Fibroblast of lung (primary cell): ENCODE measurements at regions not wholly inside any gene's neighbourhood (a gene's known extent, or its start where the extent isn't known, plus 50 kb on each side); places are given as distances from the start of the nearest gene placed in this dataset.
A peak's percentile ranks its signal among the peaks of the same experiment; 100 is the strongest.

Source experiments
- DNase-seq, 2 donors: peaks; one replicate each; pipeline versions ENCODE4 v3.0.0 to v3.0.0-alpha.2; 2010; ENCODE audit warnings: low read depth in 2 of 2
- H2AFZ ChIP-seq: 2 replicates; pipeline ENCODE4 v1.5.1; 2012; ENCODE audit warnings: low read length, control low read depth, inconsistent platforms
- H3K27ac ChIP-seq: 2 replicates; pipeline ENCODE4 v1.5.1; 2011; ENCODE audit warnings: low read length, control low read depth; ENCODE audit not compliant: insufficient read depth
- H3K27me3 ChIP-seq: 2 replicates; pipeline ENCODE4 v1.5.1; 2011; ENCODE audit warnings: mild to moderate bottlenecking, low read length; ENCODE audit not compliant: control insufficient read depth, insufficient read depth
- H3K36me3 ChIP-seq: 2 replicates; pipeline ENCODE4 v1.5.1; 2011; ENCODE audit warnings: low read length; ENCODE audit not compliant: control insufficient read depth, insufficient read depth
- H3K4me1 ChIP-seq: 2 replicates; pipeline ENCODE4 v1.5.1; 2011; ENCODE audit warnings: low read length; ENCODE audit not compliant: control insufficient read depth, insufficient read depth; ENCODE audit errors: extremely low read depth
- H3K4me2 ChIP-seq: 2 replicates; pipeline ENCODE4 v1.5.1; 2011; ENCODE audit warnings: low read length, control low read depth; ENCODE audit not compliant: insufficient read depth; ENCODE audit errors: extremely low read depth
- H3K4me3 ChIP-seq, 4 experiments: fragments of 200-600 bp in 1 of 4; sonication (generic) in 1 of 4; replicated peaks in 1 of 4; 2 replicates each; pipeline ENCODE4 v1.5.1; 2011 to 2016; ENCODE audit warnings: low read length in 4 of 4, low read depth in 3 of 4, mild to moderate bottlenecking in 3 of 4, control low read depth in 2 of 4, inconsistent platforms in 1 of 4, mixed read lengths in 1 of 4; ENCODE audit not compliant: insufficient read depth in 1 of 4; ENCODE audit errors: control extremely low read depth in 1 of 4
- H3K79me2 ChIP-seq: 2 replicates; pipeline ENCODE4 v1.5.1; 2012; ENCODE audit warnings: mild to moderate bottlenecking, low read length, inconsistent platforms; ENCODE audit not compliant: control insufficient read depth, insufficient read depth
- H3K9ac ChIP-seq: 2 replicates; pipeline ENCODE4 v1.5.1; 2011; ENCODE audit warnings: mild to moderate bottlenecking, low read length, control low read depth; ENCODE audit not compliant: insufficient read depth
- H3K9me3 ChIP-seq: 2 replicates; pipeline ENCODE4 v1.5.1; 2012; ENCODE audit warnings: low read depth, low read length; ENCODE audit not compliant: control insufficient read depth, insufficient read depth
- H4K20me1 ChIP-seq: 2 replicates; pipeline ENCODE4 v1.5.1; 2011; ENCODE audit warnings: low read length; ENCODE audit not compliant: control insufficient read depth, insufficient read depth; ENCODE audit errors: extremely low read depth
- CTCF ChIP-seq, 2 donors: IDR thresholded peaks in 1 of 2; conservative IDR thresholded peaks in 1 of 2; 1 replicate in 1 of 2; 2 replicates in 1 of 2; pipeline ENCODE4 v1.5.1; 2011 to 2012; ENCODE audit warnings: low read length in 2 of 2, control low read depth in 1 of 2, inconsistent platforms in 1 of 2, low read depth in 1 of 2, mild to moderate bottlenecking in 1 of 2
- EZH2 ChIP-seq: IDR thresholded peaks from 2 replicates; pipeline ENCODE4 v1.5.1; 2012; ENCODE audit warnings: low read length, control low read depth, mild to moderate bottlenecking; ENCODE audit errors: missing control alignments

- H3K79me2 ChIP-seq, result no peaks in the 10 kb centered on the region
- no peak overlapping the region for H3K4me3 ChIP-seq
- no peak for DNase-seq
- no peak overlapping the region for H2AFZ ChIP-seq
- no peak overlapping the region for H3K9ac ChIP-seq
- H3K36me3 ChIP-seq, result no peaks in the 10 kb centered on the region
- H3K27me3 ChIP-seq, result no peaks in the 10 kb centered on the region
- H3K27ac ChIP-seq, result peak overlapping the region; percentile 26
- peaks cover 14% of the 10 kb centered on the region for H3K4me1 ChIP-seq
- TF ChIP-seq EZH2, result no peak
- TF ChIP-seq CTCF (conservative IDR thresholded peaks at IDR 0.05 in 1 of 2, IDR thresholded peaks at IDR 0.05 in 1 of 2; ENCODE audit: low read depth in 1 of 2, low read length in 2 of 2), result no peak
- no peaks in the 10 kb centered on the region for H4K20me1 ChIP-seq
- no peaks in the 10 kb centered on the region for H3K9me3 ChIP-seq
- no peak overlapping the region for H3K4me2 ChIP-seq
Observed at GRCh38 chr21:35198565-35198964, 149.5 kb upstream of the RUNX1 start.

DNA sequence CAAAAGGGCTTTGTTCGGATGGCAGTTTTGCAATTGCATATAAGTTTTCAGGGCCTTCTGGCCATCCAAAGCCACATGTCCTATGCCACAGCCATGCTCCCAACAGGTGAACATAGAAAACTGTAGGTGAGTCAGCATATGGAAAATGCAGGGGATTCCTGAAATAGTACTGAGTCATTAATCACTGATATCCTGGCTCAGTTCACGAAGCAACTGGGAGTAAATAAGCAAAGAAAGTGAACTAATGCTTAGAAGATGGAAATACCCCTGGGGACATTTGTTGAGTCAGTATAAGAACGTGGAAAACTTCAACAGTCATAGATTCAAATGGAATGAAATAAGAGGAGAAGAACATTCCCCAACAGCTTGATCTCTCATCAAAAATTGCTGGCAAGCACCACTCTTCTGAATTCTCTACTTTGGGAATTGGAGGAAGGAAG lies 148.9 kb upstream of the RUNX1 start:
- no peaks in the 10 kb centered on the region for H3K79me2 ChIP-seq
- H3K27ac ChIP-seq, result peak overlapping the region; percentile 34
- no peak overlapping the region for H3K9ac ChIP-seq
- H2AFZ ChIP-seq, result no peak overlapping the region
- no peaks in the 10 kb centered on the region for H4K20me1 ChIP-seq
- TF ChIP-seq CTCF (conservative IDR thresholded peaks at IDR 0.05 in 1 of 2, IDR thresholded peaks at IDR 0.05 in 1 of 2; ENCODE audit: low read depth in 1 of 2, low read length in 2 of 2) (no peak), EZH2 (no peak)
- no peak overlapping the region for H3K4me2 ChIP-seq
- peak; percentile 74 to 98 for DNase-seq
- peaks cover 9% of the 10 kb centered on the region for H3K4me1 ChIP-seq
- no peak overlapping the region for H3K4me3 ChIP-seq
- no peaks in the 10 kb centered on the region for H3K9me3 ChIP-seq
- H3K36me3 ChIP-seq, result no peaks in the 10 kb centered on the region
- no peaks in the 10 kb centered on the region for H3K27me3 ChIP-seq

GRCh38 chr21:35197191-35197590 lies 148.1 kb upstream of the RUNX1 start:
- Histone ChIP-seq H3K36me3 (no peaks in the 10 kb centered on the region), H3K4me3 (no peak overlapping the region), H3K79me2 (no peaks in the 10 kb centered on the region), H3K4me2 (no peak overlapping the region), H3K9me3 (no peaks in the 10 kb centered on the region), H3K27ac (no peak overlapping the region), H3K9ac (no peak overlapping the region), H3K27me3 (no peaks in the 10 kb centered on the region), H2AFZ (no peak overlapping the region), H4K20me1 (no peaks in the 10 kb centered on the region), H3K4me1 (peaks cover 3% of the 10 kb centered on the region)
- no peak for TF ChIP-seq EZH2
- TF ChIP-seq CTCF (conservative IDR thresholded peaks at IDR 0.05 in 1 of 2, IDR thresholded peaks at IDR 0.05 in 1 of 2; ENCODE audit: low read depth in 1 of 2, low read length in 2 of 2), result no peak
- peak in 1 of 2 donors; percentile 71 for DNase-seq
